Stimulated activated CD4-positive, alpha-beta T cell treated with anti-CD3 and anti-CD28 coated beads, Interleukin-2, amount 100 ng/mL, for 24 hours (primary cell): ENCODE measurements at regions not wholly inside any gene's neighbourhood (a gene's known extent, or its start where the extent isn't known, plus 50 kb on each side); places are given as distances from the start of the nearest gene placed in this dataset.
"Not testable (repeated sequence)": the region's sequence is repeated elsewhere in the genome, so short reads cannot be mapped to it uniquely, and the experiment has no call there.

ENCODE experiments used
- DNase-seq, 2 donors: peaks; one replicate each; pipeline ENCODE4 v3.0.0-alpha.2; 2020

- no peak for DNase-seq
Observed at GRCh38 chr13:44848920-44849676, 140.2 kb downstream of the NUFIP1 start.

GRCh38 chr13:44845281-44846058, 143.8 kb downstream of the NUFIP1 start:
- DNase-seq = not testable (repeated sequence)

- DNase-seq = no peak
Observed at GRCh38 chr13:44844786-44845185, 144.5 kb downstream of the NUFIP1 start.

DNA sequence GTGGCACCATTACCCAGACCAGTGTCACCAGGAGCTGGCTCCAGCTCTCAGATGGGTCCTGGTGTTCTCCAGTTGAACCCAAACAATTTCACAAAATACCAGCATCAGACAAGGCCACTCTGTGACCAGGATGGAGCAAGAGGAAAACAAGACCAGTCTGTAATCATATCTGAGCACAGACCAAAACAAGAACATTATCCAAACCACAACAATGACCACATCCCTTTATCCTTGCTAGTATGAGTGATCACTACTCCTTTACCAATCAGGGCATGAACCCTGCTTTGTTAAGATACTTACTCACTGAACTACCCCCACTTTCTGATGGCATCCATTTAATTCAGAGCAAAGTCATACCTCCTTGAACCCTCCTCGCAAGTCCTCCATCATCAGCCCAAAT, 145.9 kb downstream of the NUFIP1 start:
- DNase-seq = no peak

GRCh38 chr13:44842158-44842557, 147.1 kb downstream of the NUFIP1 start:
- DNase-seq = no peak

DNA sequence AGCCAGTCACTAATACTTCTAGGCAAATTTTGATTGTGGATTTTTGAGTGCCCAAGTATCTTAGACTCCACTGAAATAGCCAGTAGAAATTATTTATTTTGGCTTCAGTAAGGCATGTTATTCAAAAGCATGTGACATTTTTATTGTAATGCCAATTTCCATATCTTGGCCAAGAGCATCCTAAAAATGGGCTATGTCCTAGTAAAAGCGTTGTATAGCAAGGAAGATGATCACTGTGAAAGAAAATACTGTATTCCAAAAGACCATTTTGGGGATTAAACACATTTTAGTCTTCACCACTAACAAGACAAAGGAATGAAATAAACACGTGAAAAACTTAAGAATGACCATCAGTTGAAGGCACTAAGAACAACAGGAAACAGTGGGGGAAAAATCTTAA, 149.1 kb downstream of the NUFIP1 start:
- DNase-seq = no peak

- no peak for DNase-seq
Observed at GRCh38 chr13:44837250-44837649, 152.0 kb downstream of the NUFIP1 start.

GRCh38 chr13:44834404-44834803, 154.9 kb downstream of the NUFIP1 start:
- no peak for DNase-seq

DNA sequence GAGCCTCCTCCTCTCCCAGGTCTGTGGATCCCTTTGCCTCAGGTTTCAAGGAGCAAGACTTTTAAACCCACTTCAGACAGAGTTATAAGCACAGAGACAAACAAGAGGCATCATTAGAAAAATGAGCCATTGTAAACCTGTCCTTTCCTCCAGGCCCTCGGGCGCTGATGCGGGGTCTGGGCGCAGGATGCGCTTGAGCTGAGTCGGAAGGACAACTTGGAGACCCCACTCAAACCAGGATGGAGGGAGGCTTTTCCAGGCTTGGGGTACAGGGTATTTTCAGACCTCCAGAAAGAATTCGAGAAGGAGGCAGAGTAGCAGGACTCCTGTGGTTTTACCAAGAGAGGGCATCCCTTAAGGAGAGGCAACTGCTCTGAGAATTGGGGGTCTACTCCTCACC, 155.6 kb downstream of the NUFIP1 start:
- no peak for DNase-seq

DNA sequence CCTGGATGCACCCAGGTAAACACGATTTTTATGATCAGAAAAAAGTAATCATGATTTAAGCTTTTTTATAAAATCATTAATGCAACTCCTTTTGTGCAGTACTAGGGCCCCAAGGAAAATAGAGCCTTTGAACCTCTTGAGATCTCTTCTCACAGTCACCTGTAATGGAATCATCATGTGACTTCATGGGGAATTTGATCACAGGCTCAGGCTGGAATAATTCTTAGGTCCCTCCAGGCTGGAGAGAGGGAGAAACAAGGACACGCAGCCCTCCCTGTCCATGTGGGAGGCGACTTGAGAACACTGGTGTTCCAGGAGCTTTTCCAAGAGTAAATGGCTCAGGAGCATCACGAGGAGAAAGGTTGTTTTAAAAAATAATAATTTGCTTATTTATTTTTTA, 156.1 kb downstream of the NUFIP1 start:
- DNase-seq = no peak

GRCh38 chr13:44826591-44827350, 162.5 kb downstream of the NUFIP1 start:
- DNase-seq = no peak

DNA sequence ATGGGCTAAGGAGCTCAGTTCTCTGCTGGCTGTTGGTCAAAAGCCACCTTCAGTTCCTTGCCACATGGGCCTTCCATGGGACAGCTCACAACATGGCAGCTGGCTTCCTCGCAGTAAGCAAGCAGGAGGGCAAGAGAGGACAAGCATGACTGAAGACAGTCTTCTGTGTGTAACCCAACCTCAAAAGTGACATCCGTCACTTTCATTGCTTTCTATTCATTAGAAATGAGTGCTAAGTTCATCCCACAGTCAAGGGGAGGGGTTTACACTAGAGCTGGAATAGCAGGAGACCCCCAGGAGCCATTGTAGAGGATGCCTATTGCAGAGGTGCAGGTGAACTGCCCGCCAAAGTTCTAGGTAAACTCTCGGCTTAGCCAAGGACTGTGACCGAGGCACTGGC, 163.3 kb downstream of the NUFIP1 start:
- DNase-seq = no peak

GRCh38 chr13:44823555-44823954, 165.7 kb downstream of the NUFIP1 start:
- not testable (repeated sequence) for DNase-seq

GRCh38 chr13:44822291-44822690, 167.0 kb downstream of the NUFIP1 start:
- no peak for DNase-seq

DNA sequence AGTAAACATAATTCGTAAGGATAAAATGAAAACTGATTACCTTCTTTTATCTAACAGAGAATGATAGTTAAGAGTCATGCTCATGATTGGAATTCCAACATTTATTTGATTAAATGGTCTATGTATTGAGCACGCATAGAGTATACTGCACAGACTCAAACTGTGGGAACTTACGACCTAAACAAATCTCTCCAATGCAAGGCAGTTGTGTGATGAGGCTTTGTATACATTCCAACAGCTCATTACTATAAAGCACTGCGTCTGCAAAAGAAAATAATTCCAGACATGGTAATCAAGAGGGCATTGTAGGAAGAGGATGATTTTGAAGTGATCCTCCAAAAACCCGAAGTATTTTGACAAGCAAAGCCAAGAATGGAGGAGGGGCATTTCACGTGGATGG, 169.5 kb downstream of the NUFIP1 start:
- DNase-seq = no peak

DNA sequence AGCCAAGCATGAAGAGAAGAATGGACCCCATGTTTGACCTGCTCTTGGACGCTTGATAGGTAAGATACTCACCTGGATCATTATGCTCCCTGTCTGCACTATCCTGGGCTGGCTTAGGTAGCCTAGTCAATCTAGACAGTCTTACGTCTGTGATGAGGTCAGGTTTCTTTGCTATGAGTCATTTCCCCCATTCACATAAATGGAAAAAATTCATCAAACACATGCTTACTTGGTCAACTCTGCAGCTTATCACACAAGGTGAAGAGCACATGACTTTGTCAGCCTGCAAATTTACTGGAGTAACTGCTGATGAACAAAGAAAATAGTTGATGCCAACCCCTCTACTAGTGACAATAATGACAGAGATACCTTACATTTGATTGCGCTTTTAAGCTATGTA, 170.0 kb downstream of the NUFIP1 start:
- DNase-seq = no peak

- no peak for DNase-seq
Observed at GRCh38 chr13:44818428-44818827, 170.8 kb downstream of the NUFIP1 start.

DNA sequence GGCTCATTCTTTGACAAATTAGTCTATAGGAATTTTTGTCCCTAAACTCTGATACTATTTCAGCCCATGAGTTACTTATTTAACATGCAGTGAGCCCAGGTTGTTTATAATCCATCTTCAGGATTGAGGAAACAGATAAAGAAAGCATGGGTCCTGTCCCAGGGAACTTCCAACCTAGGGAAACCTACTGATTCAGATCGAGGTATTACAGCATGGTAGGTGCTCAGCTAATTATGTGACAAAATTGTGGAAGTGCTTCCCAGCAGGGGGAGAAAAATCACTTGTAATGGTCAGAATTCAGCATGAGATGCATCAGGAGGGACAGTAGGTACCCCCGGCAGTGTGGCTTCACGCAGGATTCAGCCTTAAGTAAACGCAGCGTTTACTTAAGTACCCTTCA, 171.3 kb downstream of the NUFIP1 start:
- no peak for DNase-seq

DNA sequence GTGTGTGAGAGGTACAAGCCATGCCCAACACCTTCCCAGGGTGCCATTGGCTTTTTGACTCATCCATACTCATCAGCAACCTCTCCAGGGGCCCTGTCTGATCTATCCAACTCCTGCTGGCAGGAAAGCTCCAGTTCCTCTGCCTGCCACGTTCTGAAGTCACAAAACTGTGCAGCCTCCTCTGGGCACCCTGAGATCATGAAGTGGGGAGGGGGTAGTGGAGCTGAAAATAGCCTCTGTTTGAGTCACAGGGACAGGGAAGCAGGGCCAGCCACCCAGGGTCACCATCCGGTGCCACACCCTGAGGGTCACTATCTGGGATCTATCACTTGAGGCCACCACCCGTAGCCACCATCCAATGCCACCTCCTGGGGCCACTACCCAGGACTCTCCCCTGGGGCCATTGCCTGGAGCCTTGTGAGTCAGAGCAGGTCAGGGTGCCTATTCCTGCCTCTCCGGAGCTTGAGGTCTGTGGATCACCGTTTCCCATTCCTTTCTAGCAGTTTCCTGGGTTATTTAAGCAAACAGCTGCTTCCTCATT, 172.1 kb downstream of the NUFIP1 start:
- DNase-seq = no peak

- no peak for DNase-seq
Observed at GRCh38 chr13:44816701-44817100, 172.6 kb downstream of the NUFIP1 start.

GRCh38 chr13:44815623-44816022, 173.6 kb downstream of the NUFIP1 start:
- DNase-seq = peak; percentile 23 to 43

DNA sequence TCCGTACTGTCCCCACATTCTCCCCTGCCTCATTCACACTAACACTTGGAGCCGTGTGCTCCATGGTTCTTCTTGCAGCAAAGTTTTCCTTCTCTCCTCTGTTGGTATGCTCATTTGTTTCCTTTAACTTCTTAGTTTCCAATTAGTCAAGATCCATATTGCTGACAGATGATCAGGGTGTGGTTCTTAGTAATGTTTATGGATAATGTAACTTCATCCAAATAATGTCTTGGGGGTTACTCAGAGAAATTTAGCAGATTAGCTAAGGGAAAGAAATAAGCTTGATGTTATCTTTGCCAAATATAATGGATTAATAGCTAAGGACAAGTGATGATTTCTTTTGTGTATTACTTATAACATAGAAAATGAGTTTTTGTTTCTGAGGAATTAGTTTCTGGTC, 174.4 kb downstream of the NUFIP1 start:
- DNase-seq = no peak

DNA sequence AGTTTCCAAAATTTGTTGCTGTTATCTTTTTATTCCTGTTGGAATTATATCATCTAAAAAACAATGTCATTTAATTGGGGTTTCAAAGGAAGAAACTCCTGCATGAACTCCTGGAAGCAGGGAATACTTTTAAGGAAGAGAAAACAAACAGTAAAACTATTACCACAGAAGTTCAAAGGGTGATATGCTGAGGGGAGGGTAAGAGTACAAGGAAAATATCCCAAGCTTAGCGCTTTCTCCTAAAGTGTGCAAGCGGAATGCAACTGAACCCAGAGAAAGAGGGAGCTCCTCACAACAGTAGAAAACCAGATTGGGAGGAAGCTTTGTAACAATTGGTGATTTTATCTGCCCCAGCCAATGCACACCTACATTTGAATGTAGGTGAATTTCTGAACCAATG, 175.1 kb downstream of the NUFIP1 start:
- no peak for DNase-seq
